Esophagus squamous epithelium (tissue), 5 donors: ENCODE measurements at regions not wholly inside any gene's neighbourhood (a gene's known extent, or its start where the extent isn't known, plus 50 kb on each side); places are given as distances from the start of the nearest gene placed in this dataset.

Experiments
- DNase-seq: peaks from one replicate; lab custom pipeline; 2025; lab: John Stamatoyannopoulos, UW
- H3K27ac ChIP-seq, 4 donors: fragments of 200-600 bp; sonication (generic); one replicate each; pipeline ENCODE4 v1.5.1; 2016 to 2019; ENCODE audit warnings: mild to moderate bottlenecking in 1 of 4
- H3K27me3 ChIP-seq, 4 donors: fragments of 200-600 bp; sonication (generic); 1 replicate in 3 of 4; 2 replicates in 1 of 4; pipeline versions ENCODE4 v1.5.1 to v1.6.0; 2017 to 2021; ENCODE audit warnings: antibody characterized with exemption in 1 of 4
- H3K36me3 ChIP-seq, 3 donors: fragments of 200-600 bp; sonication (generic); one replicate each; pipeline ENCODE4 v1.5.1; 2016 to 2019
- H3K4me1 ChIP-seq, 3 donors: fragments of 200-600 bp; sonication (generic); one replicate each; pipeline ENCODE4 v1.5.1; 2017 to 2019
- H3K4me3 ChIP-seq, 4 donors: fragments of 200-600 bp; sonication (generic); 1 replicate in 3 of 4; 2 replicates in 1 of 4; pipeline ENCODE4 v1.5.1; 2016 to 2019; ENCODE audit warnings: mild to moderate bottlenecking in 2 of 4, moderate library complexity in 1 of 4
- H3K9me3 ChIP-seq, 3 donors: fragments of 200-600 bp; sonication (generic); one replicate each; pipeline ENCODE4 v1.5.1; 2016 to 2019
- POLR2A ChIP-seq, 4 donors: fragments of 450-650 bp; IDR thresholded peaks; one replicate each; pipeline ENCODE4 v1.6.1; 2017; ENCODE audit warnings: antibody characterized with exemption in 4 of 4, mild to moderate bottlenecking in 4 of 4, moderate library complexity in 3 of 4
- WGBS, 2 donors: methylation state at CpG; one replicate each; pipeline ENCODE4 v1.1.5; 2018; 5-methylcytosine and 5-hydroxymethylcytosine counted together
- intact Hi-C: fragments of 100-400 bp; cut with DNase I; formaldehyde crosslinking; loops from one replicate; pipeline ENCODE4 v1.15.0; 2022
- TF ChIP-seq, protein P1 (sequence below), 6 experiments: fragments of 450-650 bp in 4 of 6; fragments of 200-600 bp in 2 of 6; sonication (generic) in 2 of 6; IDR thresholded peaks; one replicate each; pipeline ENCODE4 v1.5.1; 2016 to 2019; ENCODE audit warnings: antibody characterized with exemption in 6 of 6, mild to moderate bottlenecking in 4 of 6, moderate library complexity in 4 of 6
- donor health status: DM: yes; HTN: yes; CAD: no.

DNA sequence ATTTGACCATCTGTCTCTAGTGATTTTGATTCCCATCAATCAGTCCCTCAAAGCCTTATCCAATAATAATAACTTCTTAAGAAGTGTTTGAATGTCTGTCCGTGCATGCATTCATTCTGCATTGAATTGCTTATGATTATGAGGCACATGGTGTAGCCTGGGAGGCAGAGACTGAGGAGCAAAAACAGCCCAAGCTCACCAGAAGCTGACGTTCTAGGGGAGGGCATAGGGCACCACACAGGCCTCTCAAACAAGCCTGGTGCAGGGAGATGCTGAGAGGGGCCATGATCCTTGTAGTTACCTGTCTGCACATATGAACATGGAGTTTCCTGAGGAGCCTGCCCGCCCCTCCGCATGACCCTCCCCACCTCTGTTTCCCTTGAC, 89.2 kb upstream of the POMGNT2 start:
- TF ChIP-seq, protein P1, sequence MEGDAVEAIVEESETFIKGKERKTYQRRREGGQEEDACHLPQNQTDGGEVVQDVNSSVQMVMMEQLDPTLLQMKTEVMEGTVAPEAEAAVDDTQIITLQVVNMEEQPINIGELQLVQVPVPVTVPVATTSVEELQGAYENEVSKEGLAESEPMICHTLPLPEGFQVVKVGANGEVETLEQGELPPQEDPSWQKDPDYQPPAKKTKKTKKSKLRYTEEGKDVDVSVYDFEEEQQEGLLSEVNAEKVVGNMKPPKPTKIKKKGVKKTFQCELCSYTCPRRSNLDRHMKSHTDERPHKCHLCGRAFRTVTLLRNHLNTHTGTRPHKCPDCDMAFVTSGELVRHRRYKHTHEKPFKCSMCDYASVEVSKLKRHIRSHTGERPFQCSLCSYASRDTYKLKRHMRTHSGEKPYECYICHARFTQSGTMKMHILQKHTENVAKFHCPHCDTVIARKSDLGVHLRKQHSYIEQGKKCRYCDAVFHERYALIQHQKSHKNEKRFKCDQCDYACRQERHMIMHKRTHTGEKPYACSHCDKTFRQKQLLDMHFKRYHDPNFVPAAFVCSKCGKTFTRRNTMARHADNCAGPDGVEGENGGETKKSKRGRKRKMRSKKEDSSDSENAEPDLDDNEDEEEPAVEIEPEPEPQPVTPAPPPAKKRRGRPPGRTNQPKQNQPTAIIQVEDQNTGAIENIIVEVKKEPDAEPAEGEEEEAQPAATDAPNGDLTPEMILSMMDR (IDR thresholded peaks at IDR 0.05), result no peak
- no peak for TF ChIP-seq POLR2A (IDR thresholded peaks at IDR 0.05)
- H3K36me3 ChIP-seq, result no peaks in the 10 kb centered on the region
- no peak overlapping the region for H3K27ac ChIP-seq

DNA sequence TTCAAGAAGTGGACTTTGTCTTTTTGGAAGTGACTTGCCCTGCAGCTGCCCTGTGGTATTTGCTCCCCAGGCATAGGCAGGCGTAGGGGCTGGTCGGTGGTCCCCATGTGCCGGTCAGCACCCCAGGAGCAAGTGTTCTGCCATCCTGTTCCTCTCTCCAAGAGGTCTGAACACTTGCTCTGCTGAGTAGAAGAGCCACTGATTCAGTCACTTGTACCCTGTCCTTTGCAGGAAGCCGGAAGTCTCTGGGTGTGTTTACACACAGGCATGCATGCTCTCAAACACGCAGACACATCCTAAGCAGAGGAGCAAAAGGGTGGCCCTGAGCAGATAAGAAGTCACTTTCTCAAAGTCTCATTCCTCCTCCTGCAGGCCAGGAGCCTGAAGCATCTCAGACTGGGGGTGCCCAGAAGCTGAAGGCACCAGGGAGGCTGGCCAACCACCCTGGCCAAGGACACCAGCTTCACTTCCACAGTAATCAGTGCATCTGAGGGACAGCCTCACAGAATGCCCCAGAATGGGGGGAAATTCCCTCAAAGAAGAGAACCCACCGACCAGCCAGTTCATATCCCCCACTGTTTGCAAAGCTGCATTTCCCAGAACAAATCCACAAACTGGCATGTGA, 88.7 kb upstream of the POMGNT2 start:
- Histone ChIP-seq H3K4me3 (no peak overlapping the region), H3K27me3 (peaks cover 0 to 14% (median 0%) of the 10 kb centered on the region in 4 donors), H3K4me1 (no peaks in the 10 kb centered on the region), H3K9me3 (no peaks in the 10 kb centered on the region), H3K36me3 (no peaks in the 10 kb centered on the region), H3K27ac (no peak overlapping the region)
- no peak for DNase-seq
- whole genome bisulfite sequencing, 2 donors, result 60 to 90% methylated on average over 4 to 5 of the region's 6 CpGs
- peak in 1 of 4 donors; percentile 11 for TF ChIP-seq POLR2A (IDR thresholded peaks at IDR 0.05)
- TF ChIP-seq, protein P1 (IDR thresholded peaks at IDR 0.05), result no peak
- intact Hi-C loops, result no loop called here

More for the DNA sequence above, 89.2 kb upstream of the POMGNT2 start:
- H3K4me3 ChIP-seq, result no peak overlapping the region
- DNase-seq, result no peak
- intact Hi-C loops, result no loop called here
- 87 to 88% methylated on average over 3 of the region's 4 CpGs for WGBS, 2 donors
- no peaks in the 10 kb centered on the region for H3K4me1 ChIP-seq
- peaks cover 0 to 13% (median 0%) of the 10 kb centered on the region in 4 donors for H3K27me3 ChIP-seq
- no peaks in the 10 kb centered on the region for H3K9me3 ChIP-seq

DNA sequence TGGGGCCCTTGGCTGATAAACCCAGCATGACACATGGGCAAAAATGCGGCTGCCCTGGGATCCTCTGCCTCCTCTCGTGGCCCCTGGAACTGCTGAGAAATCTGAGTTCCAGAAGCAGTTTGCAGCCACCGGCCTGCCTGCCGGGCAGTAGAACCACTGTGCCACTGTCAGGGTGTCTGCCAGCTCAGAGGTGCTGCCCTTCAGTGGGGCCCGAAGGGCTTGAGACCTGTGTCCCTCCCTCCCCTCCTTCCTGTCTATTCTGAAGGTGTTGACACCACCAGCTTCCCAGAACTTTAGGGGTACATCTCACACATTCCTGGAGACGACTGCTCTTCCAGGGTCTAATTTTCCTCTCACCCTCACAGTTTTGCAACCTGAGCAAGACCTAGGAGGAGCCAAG, 88.2 kb upstream of the POMGNT2 start:
- H3K36me3 ChIP-seq, result no peaks in the 10 kb centered on the region
- TF ChIP-seq, protein P1 (IDR thresholded peaks at IDR 0.05), result no peak
- no peak for TF ChIP-seq POLR2A (IDR thresholded peaks at IDR 0.05)
- intact Hi-C loops, result no loop called here
- peaks cover 0 to 19% (median 0%) of the 10 kb centered on the region in 4 donors for H3K27me3 ChIP-seq
- H3K4me3 ChIP-seq, result no peak overlapping the region
- no peak overlapping the region for H3K27ac ChIP-seq
- 81 to 86% methylated on average over 6 of the region's 6 CpGs for WGBS, 2 donors
- DNase-seq, result no peak
- H3K4me1 ChIP-seq, result no peaks in the 10 kb centered on the region
- no peaks in the 10 kb centered on the region for H3K9me3 ChIP-seq

DNA sequence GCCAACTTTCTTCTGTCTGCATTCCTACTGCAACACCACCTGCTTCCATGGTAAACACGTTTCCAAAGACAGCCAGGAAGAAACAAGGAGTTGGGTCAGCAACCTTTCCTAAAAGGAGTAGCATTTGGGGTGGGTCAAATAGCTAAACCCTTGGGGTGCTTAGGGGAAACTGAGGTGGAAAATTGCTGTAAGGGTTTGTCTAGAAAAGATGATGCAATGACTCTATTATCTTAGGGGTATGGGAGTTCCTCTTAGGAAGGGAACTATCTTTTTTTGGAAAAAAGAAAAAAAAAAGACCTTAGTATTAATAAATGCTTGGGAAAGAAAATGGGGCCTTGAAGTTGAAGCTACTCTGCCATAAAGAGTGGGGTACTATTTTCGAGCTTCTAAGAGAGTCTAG, 86.1 kb upstream of the POMGNT2 start:
- intact Hi-C loops, result no loop called here
- 10 to 42% methylated on average over 2 of the region's 2 CpGs for WGBS, 2 donors
- H3K4me3 ChIP-seq, result no peak overlapping the region
- no peak for DNase-seq
- peaks cover 0 to 22% (median 0%) of the 10 kb centered on the region in 4 donors for H3K27me3 ChIP-seq
- no peaks in the 10 kb centered on the region for H3K36me3 ChIP-seq
- H3K4me1 ChIP-seq, result no peaks in the 10 kb centered on the region
- TF ChIP-seq, protein P1 (IDR thresholded peaks at IDR 0.05), result no peak
- no peak for TF ChIP-seq POLR2A (IDR thresholded peaks at IDR 0.05)
- H3K27ac ChIP-seq, result no peak overlapping the region
- no peaks in the 10 kb centered on the region for H3K9me3 ChIP-seq

GRCh38 chr3:43191116-43191515, 85.2 kb upstream of the POMGNT2 start:
- Histone ChIP-seq H3K4me3 (no peak overlapping the region), H3K9me3 (no peaks in the 10 kb centered on the region), H3K4me1 (no peaks in the 10 kb centered on the region), H3K27ac (no peak overlapping the region), H3K36me3 (no peaks in the 10 kb centered on the region), H3K27me3 (peaks cover 0 to 22% (median 0%) of the 10 kb centered on the region in 4 donors)
- 64 to 73% methylated on average over 6 of the region's 6 CpGs for WGBS, 2 donors
- TF ChIP-seq POLR2A (IDR thresholded peaks at IDR 0.05), result no peak
- TF ChIP-seq, protein P1 (IDR thresholded peaks at IDR 0.05), result no peak
- DNase-seq, result no peak
- intact Hi-C loops, result no loop called here
